GM23338 (cell line): ENCODE measurements at regions not wholly inside any gene's neighbourhood (a gene's known extent, or its start where the extent isn't known, plus 50 kb on each side); places are given as distances from the start of the nearest gene placed in this dataset.

Experiments used
- ATAC-seq: fragments of 200-7000 bp; cut with Tn5 transposase; 3 replicates; pipeline ENCODE4 v1.9.1; 2020
- DNase-seq: peaks from one replicate; pipeline ENCODE4 v3.0.0-alpha.2; 2015; ENCODE audit warnings: low spot score
- H2AFZ ChIP-seq: fragments of 200-600 bp; sonication (generic); 2 replicates; pipeline ENCODE4 v1.8.0; 2016; ENCODE audit warnings: antibody characterized with exemption, mild to moderate bottlenecking, moderate library complexity
- H3F3A ChIP-seq: fragments of 200-600 bp; sonication (generic); replicated peaks from 2 replicates; pipeline ENCODE4 v1.8.0; 2017; ENCODE audit warnings: antibody characterized with exemption, mixed run types, low read depth
- H3K27ac ChIP-seq: fragments of 200-600 bp; sonication (generic); 2 replicates; pipeline ENCODE4 v1.6.1; 2016; ENCODE audit warnings: low read depth
- H3K27me3 ChIP-seq: fragments of 200-600 bp; sonication (generic); 2 replicates; pipeline ENCODE4 v1.8.0; 2016; ENCODE audit warnings: mild to moderate bottlenecking, mixed run types, moderate library complexity; ENCODE audit not compliant: insufficient read depth
- H3K36me3 ChIP-seq: fragments of 200-600 bp; sonication (generic); 2 replicates; pipeline ENCODE4 v1.8.0; 2016; ENCODE audit warnings: mild to moderate bottlenecking; ENCODE audit not compliant: insufficient read depth
- H3K4me1 ChIP-seq: fragments of 200-600 bp; sonication (generic); 2 replicates; pipeline ENCODE4 v1.8.0; 2016; ENCODE audit warnings: mild to moderate bottlenecking, moderate library complexity; ENCODE audit not compliant: insufficient read depth
- H3K4me2 ChIP-seq: fragments of 200-600 bp; sonication (generic); 2 replicates; pipeline ENCODE4 v1.7.1; 2017; ENCODE audit warnings: mixed run types
- H3K4me3 ChIP-seq: fragments of 200-600 bp; sonication (generic); 2 replicates; pipeline ENCODE4 v1.6.1; 2016; ENCODE audit warnings: mixed run types
- H3K79me2 ChIP-seq: fragments of 200-600 bp; sonication (generic); replicated peaks from 2 replicates; pipeline ENCODE4 v1.8.0; 2017; ENCODE audit warnings: mild to moderate bottlenecking; ENCODE audit not compliant: insufficient read depth
- H3K9me2 ChIP-seq: fragments of 200-600 bp; sonication (generic); 2 replicates; pipeline ENCODE4 v1.8.0; 2017; ENCODE audit not compliant: insufficient read depth
- H4K20me1 ChIP-seq: fragments of 200-600 bp; sonication (generic); replicated peaks from 2 replicates; pipeline ENCODE4 v1.8.0; 2017; ENCODE audit warnings: mild to moderate bottlenecking; ENCODE audit not compliant: insufficient read depth
- H3K27ac Mint-ChIP-seq: 2 replicates; pipeline ENCODE4 v1.8.0; 2020; ENCODE audit warnings: inconsistent platforms, mild to moderate bottlenecking, moderate library complexity, mixed read lengths
- H3K27me3 Mint-ChIP-seq: 3 replicates; pipeline ENCODE4 v1.8.0; 2022; ENCODE audit warnings: low read depth, mild to moderate bottlenecking, moderate library complexity, mixed read lengths, inconsistent platforms; ENCODE audit not compliant: insufficient read depth, poor library complexity
- H3K36me3 Mint-ChIP-seq: 3 replicates; pipeline ENCODE4 v1.8.0; 2021; ENCODE audit warnings: low read depth, mild to moderate bottlenecking, inconsistent platforms, moderate library complexity, mixed read lengths
- H3K4me1 Mint-ChIP-seq: 3 replicates; pipeline ENCODE4 v1.8.0; 2020; ENCODE audit warnings: mild to moderate bottlenecking, inconsistent platforms, mixed read lengths
- H3K4me3 Mint-ChIP-seq: 3 replicates; pipeline ENCODE4 v1.8.0; 2021; ENCODE audit warnings: moderate library complexity, mild to moderate bottlenecking, inconsistent platforms, mixed read lengths
- H3K9me3 Mint-ChIP-seq: 3 replicates; pipeline ENCODE4 v1.8.0; 2020; ENCODE audit warnings: moderate library complexity, mild to moderate bottlenecking, inconsistent platforms, mixed read lengths
- CREB1 ChIP-seq: fragments of 250-450 bp; sonication (Bioruptor Pico); IDR thresholded peaks from 2 replicates; pipeline ENCODE4 v1.5.0; 2020; ENCODE audit warnings: low read depth, mild to moderate bottlenecking, moderate library complexity
- EZH2 ChIP-seq: fragments of 200-600 bp; sonication (generic); IDR thresholded peaks from one replicate; pipeline ENCODE4 v1.8.0; 2017; ENCODE audit warnings: antibody characterized with exemption, mild to moderate bottlenecking, low read depth; ENCODE audit not compliant: unreplicated experiment
- EZH2phosphoT487 ChIP-seq: fragments of 200-600 bp; sonication (generic); IDR thresholded peaks from one replicate; pipeline ENCODE4 v1.8.1; 2018; ENCODE audit warnings: antibody characterized with exemption; ENCODE audit not compliant: unreplicated experiment
- JUNB ChIP-seq: IDR thresholded peaks from one replicate; pipeline ENCODE4 v1.6.1; 2016; ENCODE audit warnings: antibody characterized with exemption; ENCODE audit not compliant: unreplicated experiment
- NANOG ChIP-seq: IDR thresholded peaks from 2 replicates; pipeline ENCODE4 v1.6.1; 2016; ENCODE audit warnings: antibody characterized with exemption, borderline replicate concordance
- POLR2AphosphoS5 ChIP-seq: IDR thresholded peaks from 2 replicates; pipeline ENCODE4 v1.6.1; 2016; ENCODE audit warnings: antibody characterized with exemption, low read depth
- STAT1 ChIP-seq: IDR thresholded peaks from one replicate; pipeline ENCODE4 v1.6.1; 2016; ENCODE audit warnings: antibody characterized with exemption; ENCODE audit not compliant: unreplicated experiment
- ZNF114 ChIP-seq: fragments of 250-450 bp; sonication (Bioruptor Pico); IDR thresholded peaks from 2 replicates; pipeline ENCODE4 v1.5.0; 2020; ENCODE audit warnings: mild to moderate bottlenecking, moderate library complexity
- ZNF331 ChIP-seq: fragments of 250-450 bp; sonication (Bioruptor Pico); IDR thresholded peaks from 2 replicates; pipeline ENCODE4 v1.5.0; 2020; ENCODE audit warnings: low read depth, mild to moderate bottlenecking, moderate library complexity
- TF ChIP-seq, protein P1 (sequence below), 2 experiments: fragments of 200-600 bp in 1 of 2; sonication (generic) in 1 of 2; conservative IDR thresholded peaks; 2 replicates each; pipeline versions ENCODE4 v1.5.1 to v1.6.1; 2016 to 2017; ENCODE audit warnings: antibody characterized with exemption in 2 of 2, low read depth in 2 of 2, mild to moderate bottlenecking in 2 of 2, moderate library complexity in 1 of 2
- TF ChIP-seq, protein P2 (sequence below): IDR thresholded peaks from 2 replicates; pipeline ENCODE4 v1.6.1; 2016; ENCODE audit warnings: antibody characterized with exemption
- TF ChIP-seq, protein P3 (sequence below): fragments of 250-450 bp; sonication (Bioruptor Pico); IDR thresholded peaks from 2 replicates; pipeline ENCODE4 v1.5.0; 2020; ENCODE audit warnings: mild to moderate bottlenecking, moderate library complexity
- TF ChIP-seq, protein P4 (sequence below): IDR thresholded peaks from one replicate; pipeline ENCODE4 v1.6.1; 2018; ENCODE audit warnings: antibody characterized with exemption; ENCODE audit not compliant: unreplicated experiment

DNA sequence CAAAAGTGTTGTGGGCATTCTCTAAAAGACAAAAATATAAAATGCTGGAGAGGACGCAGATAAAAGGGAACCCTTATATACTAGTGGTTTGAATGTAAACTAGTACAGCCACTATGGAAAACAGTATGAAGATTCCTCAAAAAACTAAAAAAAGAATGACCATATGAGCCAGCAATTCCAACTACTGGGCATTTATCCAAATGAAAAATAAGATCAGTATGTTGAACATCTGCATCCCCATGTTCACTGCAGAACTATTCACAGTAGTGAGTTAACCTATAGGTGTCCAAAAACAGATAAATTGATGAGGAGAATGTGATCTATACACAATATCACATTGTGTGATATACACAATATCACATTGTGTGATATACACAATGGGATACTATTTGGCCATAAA lies 1615.3 kb downstream of the PCDH18 start (continued):
- TF ChIP-seq NANOG: no peak

DNA sequence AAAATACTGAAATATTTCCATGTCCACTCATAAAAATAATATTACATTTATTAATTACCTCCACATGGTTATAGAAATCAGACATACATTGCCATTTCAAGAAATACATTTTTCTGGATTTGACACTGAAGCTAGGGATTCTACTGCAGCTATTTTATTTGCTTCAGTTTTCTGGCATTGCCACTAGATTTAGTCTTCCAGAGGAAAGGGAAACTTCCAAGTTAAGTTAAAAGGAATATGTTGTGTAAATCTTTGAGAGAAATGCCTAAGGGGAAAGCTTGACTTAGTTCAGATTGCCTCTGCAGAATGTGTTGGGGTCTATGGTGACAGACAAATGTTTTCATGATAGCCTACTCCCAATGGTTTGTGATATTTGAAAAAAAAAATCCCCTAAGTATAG lies 1631.3 kb downstream of the PCDH18 start:
- H3K4me1 Mint-ChIP-seq: no peaks in the 10 kb centered on the region
- H3K36me3 Mint-ChIP-seq: no peaks in the 10 kb centered on the region
- H3K27me3 ChIP-seq: no peaks in the 10 kb centered on the region
- H3K4me2 ChIP-seq: no peak overlapping the region
- no peaks in the 10 kb centered on the region for H3K36me3 ChIP-seq
- no peak for TF ChIP-seq POLR2AphosphoS5
- TF ChIP-seq JUNB: no peak
- no peak for TF ChIP-seq EZH2phosphoT487
- TF ChIP-seq CREB1 (CRISPR knock-in tag): no peak
- TF ChIP-seq ZNF114 (CRISPR knock-in tag): no peak
- TF ChIP-seq EZH2: no peak
- TF ChIP-seq, protein P1, sequence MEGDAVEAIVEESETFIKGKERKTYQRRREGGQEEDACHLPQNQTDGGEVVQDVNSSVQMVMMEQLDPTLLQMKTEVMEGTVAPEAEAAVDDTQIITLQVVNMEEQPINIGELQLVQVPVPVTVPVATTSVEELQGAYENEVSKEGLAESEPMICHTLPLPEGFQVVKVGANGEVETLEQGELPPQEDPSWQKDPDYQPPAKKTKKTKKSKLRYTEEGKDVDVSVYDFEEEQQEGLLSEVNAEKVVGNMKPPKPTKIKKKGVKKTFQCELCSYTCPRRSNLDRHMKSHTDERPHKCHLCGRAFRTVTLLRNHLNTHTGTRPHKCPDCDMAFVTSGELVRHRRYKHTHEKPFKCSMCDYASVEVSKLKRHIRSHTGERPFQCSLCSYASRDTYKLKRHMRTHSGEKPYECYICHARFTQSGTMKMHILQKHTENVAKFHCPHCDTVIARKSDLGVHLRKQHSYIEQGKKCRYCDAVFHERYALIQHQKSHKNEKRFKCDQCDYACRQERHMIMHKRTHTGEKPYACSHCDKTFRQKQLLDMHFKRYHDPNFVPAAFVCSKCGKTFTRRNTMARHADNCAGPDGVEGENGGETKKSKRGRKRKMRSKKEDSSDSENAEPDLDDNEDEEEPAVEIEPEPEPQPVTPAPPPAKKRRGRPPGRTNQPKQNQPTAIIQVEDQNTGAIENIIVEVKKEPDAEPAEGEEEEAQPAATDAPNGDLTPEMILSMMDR (conservative IDR thresholded peaks at IDR 0.05; ENCODE audit: low read depth in 2 of 2): no peak
- no peak for TF ChIP-seq ZNF331 (CRISPR knock-in tag)
- no peak for TF ChIP-seq NANOG
- TF ChIP-seq, protein P2, sequence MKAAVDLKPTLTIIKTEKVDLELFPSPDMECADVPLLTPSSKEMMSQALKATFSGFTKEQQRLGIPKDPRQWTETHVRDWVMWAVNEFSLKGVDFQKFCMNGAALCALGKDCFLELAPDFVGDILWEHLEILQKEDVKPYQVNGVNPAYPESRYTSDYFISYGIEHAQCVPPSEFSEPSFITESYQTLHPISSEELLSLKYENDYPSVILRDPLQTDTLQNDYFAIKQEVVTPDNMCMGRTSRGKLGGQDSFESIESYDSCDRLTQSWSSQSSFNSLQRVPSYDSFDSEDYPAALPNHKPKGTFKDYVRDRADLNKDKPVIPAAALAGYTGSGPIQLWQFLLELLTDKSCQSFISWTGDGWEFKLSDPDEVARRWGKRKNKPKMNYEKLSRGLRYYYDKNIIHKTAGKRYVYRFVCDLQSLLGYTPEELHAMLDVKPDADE: no peak
- TF ChIP-seq, protein P3, sequence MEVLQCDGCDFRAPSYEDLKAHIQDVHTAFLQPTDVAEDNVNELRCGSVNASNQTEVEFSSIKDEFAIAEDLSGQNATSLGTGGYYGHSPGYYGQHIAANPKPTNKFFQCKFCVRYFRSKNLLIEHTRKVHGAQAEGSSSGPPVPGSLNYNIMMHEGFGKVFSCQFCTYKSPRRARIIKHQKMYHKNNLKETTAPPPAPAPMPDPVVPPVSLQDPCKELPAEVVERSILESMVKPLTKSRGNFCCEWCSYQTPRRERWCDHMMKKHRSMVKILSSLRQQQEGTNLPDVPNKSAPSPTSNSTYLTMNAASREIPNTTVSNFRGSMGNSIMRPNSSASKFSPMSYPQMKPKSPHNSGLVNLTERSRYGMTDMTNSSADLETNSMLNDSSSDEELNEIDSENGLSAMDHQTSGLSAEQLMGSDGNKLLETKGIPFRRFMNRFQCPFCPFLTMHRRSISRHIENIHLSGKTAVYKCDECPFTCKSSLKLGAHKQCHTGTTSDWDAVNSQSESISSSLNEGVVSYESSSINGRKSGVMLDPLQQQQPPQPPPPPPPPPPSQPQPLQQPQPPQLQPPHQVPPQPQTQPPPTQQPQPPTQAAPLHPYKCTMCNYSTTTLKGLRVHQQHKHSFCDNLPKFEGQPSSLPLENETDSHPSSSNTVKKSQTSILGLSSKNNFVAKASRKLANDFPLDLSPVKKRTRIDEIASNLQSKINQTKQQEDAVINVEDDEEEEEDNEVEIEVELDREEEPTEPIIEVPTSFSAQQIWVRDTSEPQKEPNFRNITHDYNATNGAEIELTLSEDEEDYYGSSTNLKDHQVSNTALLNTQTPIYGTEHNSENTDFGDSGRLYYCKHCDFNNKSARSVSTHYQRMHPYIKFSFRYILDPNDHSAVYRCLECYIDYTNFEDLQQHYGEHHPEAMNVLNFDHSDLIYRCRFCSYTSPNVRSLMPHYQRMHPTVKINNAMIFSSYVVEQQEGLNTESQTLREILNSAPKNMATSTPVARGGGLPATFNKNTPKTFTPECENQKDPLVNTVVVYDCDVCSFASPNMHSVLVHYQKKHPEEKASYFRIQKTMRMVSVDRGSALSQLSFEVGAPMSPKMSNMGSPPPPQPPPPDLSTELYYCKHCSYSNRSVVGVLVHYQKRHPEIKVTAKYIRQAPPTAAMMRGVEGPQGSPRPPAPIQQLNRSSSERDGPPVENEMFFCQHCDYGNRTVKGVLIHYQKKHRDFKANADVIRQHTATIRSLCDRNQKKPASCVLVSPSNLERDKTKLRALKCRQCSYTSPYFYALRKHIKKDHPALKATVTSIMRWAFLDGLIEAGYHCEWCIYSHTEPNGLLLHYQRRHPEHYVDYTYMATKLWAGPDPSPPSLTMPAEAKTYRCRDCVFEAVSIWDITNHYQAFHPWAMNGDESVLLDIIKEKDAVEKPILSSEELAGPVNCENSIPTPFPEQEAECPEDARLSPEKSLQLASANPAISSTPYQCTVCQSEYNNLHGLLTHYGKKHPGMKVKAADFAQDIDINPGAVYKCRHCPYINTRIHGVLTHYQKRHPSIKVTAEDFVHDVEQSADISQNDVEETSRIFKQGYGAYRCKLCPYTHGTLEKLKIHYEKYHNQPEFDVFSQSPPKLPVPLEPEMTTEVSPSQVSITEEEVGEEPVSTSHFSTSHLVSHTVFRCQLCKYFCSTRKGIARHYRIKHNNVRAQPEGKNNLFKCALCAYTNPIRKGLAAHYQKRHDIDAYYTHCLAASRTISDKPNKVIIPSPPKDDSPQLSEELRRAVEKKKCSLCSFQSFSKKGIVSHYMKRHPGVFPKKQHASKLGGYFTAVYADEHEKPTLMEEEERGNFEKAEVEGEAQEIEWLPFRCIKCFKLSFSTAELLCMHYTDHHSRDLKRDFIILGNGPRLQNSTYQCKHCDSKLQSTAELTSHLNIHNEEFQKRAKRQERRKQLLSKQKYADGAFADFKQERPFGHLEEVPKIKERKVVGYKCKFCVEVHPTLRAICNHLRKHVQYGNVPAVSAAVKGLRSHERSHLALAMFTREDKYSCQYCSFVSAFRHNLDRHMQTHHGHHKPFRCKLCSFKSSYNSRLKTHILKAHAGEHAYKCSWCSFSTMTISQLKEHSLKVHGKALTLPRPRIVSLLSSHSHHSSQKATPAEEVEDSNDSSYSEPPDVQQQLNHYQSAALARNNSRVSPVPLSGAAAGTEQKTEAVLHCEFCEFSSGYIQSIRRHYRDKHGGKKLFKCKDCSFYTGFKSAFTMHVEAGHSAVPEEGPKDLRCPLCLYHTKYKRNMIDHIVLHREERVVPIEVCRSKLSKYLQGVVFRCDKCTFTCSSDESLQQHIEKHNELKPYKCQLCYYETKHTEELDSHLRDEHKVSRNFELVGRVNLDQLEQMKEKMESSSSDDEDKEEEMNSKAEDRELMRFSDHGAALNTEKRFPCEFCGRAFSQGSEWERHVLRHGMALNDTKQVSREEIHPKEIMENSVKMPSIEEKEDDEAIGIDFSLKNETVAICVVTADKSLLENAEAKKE: no peak
- TF ChIP-seq STAT1: no peak
- TF ChIP-seq, protein P4, sequence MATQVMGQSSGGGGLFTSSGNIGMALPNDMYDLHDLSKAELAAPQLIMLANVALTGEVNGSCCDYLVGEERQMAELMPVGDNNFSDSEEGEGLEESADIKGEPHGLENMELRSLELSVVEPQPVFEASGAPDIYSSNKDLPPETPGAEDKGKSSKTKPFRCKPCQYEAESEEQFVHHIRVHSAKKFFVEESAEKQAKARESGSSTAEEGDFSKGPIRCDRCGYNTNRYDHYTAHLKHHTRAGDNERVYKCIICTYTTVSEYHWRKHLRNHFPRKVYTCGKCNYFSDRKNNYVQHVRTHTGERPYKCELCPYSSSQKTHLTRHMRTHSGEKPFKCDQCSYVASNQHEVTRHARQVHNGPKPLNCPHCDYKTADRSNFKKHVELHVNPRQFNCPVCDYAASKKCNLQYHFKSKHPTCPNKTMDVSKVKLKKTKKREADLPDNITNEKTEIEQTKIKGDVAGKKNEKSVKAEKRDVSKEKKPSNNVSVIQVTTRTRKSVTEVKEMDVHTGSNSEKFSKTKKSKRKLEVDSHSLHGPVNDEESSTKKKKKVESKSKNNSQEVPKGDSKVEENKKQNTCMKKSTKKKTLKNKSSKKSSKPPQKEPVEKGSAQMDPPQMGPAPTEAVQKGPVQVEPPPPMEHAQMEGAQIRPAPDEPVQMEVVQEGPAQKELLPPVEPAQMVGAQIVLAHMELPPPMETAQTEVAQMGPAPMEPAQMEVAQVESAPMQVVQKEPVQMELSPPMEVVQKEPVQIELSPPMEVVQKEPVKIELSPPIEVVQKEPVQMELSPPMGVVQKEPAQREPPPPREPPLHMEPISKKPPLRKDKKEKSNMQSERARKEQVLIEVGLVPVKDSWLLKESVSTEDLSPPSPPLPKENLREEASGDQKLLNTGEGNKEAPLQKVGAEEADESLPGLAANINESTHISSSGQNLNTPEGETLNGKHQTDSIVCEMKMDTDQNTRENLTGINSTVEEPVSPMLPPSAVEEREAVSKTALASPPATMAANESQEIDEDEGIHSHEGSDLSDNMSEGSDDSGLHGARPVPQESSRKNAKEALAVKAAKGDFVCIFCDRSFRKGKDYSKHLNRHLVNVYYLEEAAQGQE: no peak
- no peak overlapping the region for H2AFZ ChIP-seq
- H3F3A ChIP-seq: no peaks in the 10 kb centered on the region
- peaks cover under 1% of the 10 kb centered on the region; the same call in 2 of the 3 replicates for H3K9me3 Mint-ChIP-seq
- ATAC-seq (no peak), DNase-seq (no peak)
- H3K4me3 ChIP-seq: no peak overlapping the region
- H3K4me3 Mint-ChIP-seq: no peak overlapping the region
- H3K4me1 ChIP-seq: no peaks in the 10 kb centered on the region
- no peaks in the 10 kb centered on the region for H3K27me3 Mint-ChIP-seq
- no peak overlapping the region for H3K27ac ChIP-seq
- H3K27ac Mint-ChIP-seq: no peak overlapping the region
- no peaks in the 10 kb centered on the region for H3K79me2 ChIP-seq
- no peaks in the 10 kb centered on the region for H3K9me2 ChIP-seq
- no peaks in the 10 kb centered on the region for H4K20me1 ChIP-seq
